Left forelimb (tissue), 1 donor: ENCODE measurements at regions not wholly inside any gene's neighbourhood (a gene's known extent, or its start where the extent isn't known, plus 50 kb on each side); places are given as distances from the start of the nearest gene placed in this dataset.

Experiments used
- DNase-seq: peaks from one replicate; pipeline ENCODE4 v3.0.0-alpha.2; 2018; ENCODE audit warnings: low spot score

DNA sequence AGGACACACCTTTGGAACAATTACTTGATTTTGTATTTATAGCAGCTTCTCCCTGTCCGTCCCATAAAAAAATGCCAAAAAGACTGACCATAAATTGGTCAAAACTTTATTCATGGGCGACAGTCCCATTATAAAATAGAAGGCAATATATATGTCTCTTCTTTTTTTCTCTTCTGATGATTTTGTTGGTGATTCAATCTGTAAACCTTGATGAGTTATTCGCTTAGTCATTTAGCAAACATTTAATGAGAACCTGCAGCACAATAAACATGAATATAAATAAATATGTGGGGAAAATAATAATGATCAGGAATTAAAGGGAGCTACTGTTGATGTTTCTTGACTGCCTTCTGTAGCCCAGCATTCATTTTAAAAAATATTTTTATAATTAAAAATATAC is 356.4 kb upstream of the ACTBL2 start:
- no peak for DNase-seq

DNA sequence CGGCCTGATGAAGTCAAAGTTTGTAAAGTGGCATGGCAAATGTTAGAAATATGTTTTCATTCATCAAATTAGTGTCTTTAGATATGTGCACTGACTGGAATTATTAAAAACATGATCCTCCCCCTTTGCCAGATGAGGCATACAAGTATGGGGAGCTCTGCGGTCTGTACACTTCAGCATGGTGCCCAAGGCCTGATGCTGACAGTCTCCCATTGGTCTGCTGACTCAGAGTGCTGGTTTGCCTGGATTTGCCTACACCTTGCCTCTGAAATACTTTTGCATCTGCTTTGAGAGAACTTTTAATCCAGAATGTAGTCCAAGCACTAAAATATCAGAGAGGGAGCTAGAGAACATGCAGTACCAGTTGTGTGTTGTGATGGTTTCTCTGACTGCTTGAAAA is 354.3 kb upstream of the ACTBL2 start:
- DNase-seq, result no peak

DNA sequence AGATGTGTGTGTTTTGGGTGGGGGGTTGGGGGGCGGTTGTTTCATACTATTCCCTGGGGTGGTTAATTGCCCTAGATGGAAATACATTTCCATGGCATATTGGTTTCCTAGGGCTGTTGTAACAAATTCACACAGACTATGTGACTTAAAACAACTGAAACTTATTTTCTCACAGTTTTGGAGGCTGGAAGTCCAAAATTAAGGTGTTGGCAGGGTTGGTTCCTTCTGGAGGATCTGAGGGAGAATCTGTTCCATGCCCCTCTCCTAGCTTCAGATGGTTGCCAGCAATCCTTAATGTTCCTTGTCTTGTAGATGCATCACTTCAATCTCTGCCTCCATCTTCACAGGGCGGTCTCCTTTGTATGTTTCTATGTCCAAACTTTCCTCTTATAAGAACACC is 353.7 kb upstream of the ACTBL2 start:
- no peak for DNase-seq

DNA sequence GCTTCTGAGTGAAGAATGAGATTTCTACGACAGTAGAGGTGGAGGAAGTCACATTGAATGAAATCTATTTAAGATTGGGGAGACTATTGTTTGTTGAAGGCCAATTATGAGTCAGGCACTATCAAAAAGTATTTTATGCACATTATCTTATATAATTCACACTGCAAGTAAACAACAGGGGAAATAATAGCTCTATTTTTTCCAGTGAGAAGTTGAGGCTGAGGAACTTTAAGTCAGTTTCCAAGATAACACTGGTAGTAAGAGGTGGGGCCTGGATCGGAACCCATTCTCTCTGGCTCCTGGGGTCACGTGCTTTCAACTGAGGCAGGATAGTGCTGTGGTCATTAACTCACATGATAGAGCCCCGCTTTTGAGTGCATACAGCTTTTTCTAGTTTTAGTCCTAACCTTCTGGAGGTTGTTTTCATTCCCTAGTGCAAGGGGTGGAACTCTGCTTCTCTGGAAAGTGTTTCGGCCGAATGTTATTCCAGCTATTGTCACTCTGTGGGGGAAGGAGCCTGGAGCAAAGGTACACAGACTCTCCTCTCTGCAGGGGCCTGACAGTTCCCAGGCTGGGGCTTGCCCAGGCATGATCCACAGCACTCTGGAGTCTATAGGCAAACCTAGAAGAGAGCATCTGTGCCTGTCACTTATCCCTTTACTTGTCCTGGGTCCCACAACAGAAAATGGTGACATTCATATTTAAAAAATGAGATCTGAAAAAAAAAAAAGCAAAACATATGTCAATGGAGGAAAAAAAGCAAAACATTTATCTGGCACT is 352.4 kb upstream of the ACTBL2 start:
- no peak for DNase-seq

DNA sequence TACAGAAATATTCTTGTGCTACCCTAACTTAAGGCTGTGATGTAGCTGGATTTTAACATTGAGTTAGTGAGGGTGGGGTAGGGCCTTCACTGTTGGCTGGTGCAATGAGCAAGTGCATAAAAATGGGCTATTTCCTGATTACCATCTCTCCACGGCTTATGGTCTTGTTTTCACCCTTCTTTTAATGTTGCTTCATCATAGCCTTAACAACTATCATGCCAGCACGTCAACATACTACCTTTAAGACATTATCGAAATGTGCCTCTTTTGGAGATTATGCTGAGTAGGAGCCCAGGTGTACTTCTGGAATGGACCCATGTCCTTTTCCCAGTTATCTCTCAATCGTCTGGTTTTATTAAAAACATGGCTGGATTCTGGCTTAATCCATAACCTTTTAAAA is 350.9 kb upstream of the ACTBL2 start:
- DNase-seq, result no peak

DNA sequence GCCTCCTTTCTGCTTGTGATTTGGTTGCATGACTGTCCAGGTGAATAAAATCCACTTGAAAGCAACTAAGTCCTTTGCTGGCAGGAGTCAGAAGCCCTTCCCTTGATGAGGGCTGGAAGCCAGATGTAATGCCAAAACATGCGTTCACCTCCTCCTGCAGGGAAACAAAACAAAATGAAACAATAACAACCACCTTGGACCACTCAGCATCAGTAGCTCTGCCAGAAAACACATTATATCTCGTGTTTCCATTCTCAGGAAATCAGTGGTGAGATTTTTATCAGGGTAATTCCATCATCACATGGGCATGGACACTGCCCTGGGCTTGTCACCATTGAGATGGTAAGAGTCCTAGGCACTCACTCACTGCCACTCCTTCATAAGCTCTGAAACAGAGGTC is 350.3 kb upstream of the ACTBL2 start:
- no peak for DNase-seq

DNA sequence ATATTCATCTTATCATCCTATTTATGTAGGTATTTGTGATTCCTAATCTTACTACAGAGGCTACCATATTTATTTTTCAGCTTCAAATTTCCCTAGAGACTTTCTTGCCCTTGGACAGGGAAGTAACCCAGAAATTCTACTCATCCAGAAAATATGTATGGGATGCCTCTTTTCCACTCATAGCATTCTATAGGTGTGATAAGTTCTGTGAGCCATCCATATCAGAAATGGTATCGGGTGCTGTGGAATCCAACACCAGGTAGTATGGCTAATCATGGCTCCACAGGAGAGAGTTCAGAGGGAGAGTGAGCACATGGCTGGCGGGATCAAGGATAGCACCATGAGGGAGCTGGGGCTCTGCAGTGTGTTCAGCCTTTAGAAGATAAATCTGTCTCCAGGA is 349.3 kb upstream of the ACTBL2 start:
- DNase-seq, result no peak

DNA sequence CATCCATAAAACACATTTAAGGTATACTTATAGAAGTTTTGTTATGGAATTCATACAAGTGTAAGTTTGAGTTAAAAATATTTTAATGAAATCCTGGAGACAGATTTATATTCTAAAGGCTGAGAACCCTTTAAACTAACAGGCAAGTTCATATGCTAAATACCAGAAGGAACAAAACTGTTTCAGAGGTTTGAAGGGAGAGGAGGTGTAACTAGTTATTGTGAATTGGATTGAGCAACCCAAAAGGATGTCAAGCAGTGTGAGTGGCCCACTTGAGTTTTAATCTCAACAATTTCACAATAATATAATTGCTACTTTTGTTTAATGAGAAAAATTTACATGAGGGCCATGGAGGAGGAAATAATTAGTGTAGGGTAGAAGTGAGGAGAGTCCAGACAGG is 348.5 kb upstream of the ACTBL2 start:
- no peak for DNase-seq

DNA sequence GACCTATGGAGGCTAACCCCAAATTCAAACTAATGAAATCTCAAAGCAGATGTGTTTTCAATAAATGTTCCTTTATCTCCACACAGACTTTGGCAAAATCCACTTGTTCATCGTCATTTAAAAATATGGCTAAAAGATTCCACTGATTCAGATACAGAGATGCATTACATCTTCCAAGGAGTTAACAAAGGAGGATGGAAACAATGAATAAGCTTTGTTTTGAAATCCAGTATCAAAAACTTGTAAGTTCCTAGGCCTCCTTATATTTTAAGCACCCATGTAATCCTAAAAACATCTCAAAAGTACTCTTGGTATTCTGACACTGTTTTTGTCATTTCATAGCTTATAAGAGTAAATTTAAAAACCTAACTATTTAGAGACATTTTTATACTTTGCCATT is 345.6 kb upstream of the ACTBL2 start:
- no peak for DNase-seq

DNA sequence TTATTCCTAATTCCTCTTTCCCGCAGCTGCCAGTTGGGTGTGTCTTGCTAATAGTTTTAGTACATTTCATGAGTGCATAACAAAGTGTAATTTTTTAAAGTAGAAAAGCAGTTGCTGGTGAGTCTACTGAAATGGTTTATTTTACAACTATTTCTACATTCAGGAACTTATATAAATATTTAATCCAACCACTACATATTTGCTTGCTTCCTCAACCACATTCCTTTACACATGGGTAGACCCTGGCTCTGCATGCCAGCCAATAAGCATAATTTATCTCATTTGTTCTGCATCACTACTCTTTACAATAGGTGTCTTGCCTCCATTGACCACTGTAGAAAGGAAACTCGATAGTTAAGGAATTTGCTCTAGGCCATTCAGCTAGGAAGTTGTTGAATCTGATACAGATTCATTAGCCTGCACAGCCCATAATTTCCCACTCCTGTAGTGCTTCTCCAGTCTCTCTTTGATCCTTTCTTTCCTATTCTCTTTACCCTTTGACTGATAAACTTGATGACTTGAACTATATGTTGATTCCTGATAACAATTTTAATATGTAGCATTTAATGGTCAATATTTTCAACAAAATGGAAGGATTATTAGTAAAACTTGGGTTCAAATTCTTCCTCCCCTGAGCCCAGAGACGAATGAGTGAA is 342.5 kb upstream of the ACTBL2 start:
- DNase-seq, result no peak

DNA sequence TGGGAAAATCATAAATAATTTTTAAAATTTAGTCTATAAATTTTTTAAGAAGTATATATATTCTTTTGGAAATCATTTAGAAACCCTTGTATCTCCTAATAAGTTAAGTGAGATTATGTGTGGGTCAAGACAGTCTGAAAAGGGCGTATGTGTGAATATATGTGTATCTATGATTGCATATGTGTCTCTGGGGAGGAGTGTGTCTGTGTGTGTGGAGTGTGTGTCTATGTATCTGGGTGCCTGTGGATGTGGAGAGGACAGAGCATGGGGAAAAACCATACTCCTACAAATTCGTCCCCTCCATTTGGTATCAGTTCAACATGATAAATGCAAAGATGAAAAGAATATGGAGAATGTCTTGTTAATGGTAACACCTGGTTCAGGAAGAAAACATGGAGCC is 342.0 kb upstream of the ACTBL2 start:
- DNase-seq, result no peak

DNA sequence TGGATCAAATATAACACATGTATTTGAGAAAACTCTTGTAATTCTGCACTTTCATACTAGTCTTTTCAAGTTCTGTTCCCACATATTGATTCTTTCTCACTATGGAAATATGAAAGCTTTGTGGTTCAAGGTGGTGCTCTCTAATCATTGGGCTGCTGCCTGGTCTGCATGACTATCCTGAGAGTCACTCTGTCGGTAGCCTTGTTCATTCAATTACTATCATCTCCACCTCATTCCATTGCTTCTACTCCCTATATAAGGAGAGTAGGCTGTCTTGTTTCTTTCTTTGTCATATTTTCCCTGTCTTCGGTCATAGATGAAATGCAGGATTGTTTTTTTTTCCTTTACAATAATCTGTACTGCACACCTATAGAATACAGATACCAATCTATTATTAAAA is 341.4 kb upstream of the ACTBL2 start:
- DNase-seq, result no peak

DNA sequence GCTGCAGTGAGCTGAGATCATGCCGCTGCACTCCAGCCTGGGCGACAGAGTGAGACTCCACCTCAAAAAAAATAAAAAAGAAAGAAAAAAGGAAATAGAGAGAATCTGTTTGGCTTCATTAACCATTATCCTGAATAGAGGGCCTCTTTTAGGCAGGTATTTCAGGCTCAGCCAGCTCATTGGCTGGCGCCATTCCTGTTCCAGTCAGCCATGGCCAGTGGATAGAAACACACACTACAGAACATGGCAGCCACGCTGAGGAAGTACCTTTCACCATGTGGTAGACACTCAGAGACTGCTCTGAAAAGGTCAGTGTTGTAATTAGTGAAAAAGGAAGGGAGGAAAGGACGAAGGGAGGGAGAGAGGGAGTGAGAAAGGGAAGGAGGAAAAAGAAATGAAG is 340.0 kb upstream of the ACTBL2 start:
- DNase-seq, result no peak

DNA sequence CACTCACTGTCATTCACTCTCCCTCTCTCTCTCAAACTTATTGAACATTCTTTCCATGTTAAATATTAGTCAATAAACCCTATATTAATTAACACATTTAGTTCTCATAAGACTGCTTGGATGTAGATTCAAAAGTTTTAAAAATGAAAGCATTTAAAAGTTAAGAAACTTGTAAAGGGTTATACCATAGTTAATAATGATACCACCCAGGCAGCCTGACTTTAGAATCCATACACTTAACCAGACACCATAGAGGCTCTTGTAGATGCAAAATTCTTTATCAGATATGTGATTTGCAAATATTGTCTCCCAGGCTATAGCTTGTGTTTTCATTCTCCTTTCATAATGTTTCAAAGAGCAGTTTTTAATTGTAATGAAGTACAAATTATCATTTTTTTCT is 335.8 kb upstream of the ACTBL2 start:
- no peak for DNase-seq

DNA sequence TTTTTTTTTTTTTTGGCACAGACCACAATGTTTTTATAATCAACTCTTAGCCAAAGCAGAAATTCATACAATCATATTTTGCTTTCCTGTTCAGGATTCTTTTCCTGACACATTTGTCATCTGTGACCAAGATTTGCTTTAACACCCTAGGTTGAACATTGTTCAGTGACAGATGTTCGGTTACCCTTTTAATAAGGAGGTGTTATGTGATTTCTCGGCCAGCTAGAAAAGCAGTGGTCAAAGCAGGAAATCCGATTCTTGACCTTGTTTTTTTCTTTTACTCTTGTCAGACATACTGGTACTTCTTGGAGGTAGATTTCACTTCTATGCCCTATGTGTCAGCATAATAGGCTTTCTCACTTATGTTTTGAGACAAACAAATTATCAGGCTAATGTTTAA is 335.3 kb upstream of the ACTBL2 start:
- DNase-seq, result no peak

DNA sequence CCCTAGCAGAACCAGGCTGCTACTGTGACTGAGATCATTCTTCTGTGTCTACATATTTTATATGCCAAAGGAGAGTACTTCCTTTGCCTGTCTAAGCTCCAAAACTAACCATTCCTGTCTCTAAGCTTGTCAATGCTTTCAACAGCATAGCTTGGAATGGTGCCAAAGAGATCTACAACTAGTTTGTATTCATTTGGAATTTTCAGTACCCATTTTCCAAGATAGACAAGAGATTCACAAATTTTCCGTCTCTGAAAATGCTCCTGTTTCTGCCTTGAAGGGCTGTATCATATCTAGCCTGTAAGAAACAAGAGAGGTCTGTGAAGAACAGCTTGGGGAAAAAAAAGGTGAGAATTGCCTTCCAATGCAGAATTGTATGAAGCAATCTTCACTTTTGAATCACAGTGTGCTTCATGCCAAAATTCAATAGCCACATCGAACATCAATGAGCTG is 334.4 kb upstream of the ACTBL2 start:
- no peak for DNase-seq

DNA sequence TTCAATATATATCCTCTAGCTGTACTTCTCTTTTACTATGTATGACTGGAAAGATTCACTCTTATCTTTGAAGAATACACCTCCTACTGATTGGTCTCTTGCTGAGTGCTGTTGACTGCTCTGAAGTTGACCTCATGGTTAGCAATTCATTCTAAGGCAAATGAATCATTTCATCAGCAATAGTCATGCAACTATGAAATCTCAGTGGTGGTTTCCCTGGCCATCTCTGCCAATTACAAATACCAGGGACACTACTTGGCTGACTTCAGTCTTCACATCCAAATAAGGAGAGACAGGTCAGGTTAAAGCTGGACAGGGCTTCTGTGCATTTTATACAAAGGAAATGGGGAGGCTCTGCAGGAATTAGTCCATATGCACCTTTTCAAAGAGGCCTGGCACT is 333.5 kb upstream of the ACTBL2 start:
- DNase-seq, result no peak

DNA sequence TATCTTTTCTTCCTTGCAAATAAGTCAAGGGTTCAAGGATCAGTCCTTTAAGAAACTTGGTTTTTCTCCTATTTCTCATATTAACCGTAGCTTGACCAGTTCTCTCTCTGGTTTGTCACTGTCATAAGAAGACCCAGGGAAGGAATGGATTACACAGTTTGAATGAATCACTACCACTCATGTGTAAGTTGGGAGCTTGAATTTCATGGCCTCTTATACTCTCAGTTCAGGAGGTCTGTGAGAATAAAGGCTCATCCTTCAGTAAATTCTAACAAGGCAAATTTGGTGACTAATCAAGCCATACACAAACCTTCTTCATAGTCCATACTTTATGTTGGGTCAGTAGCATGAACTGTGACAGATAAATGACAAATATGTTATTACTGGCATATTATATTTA is 323.1 kb upstream of the ACTBL2 start:
- DNase-seq, result no peak

DNA sequence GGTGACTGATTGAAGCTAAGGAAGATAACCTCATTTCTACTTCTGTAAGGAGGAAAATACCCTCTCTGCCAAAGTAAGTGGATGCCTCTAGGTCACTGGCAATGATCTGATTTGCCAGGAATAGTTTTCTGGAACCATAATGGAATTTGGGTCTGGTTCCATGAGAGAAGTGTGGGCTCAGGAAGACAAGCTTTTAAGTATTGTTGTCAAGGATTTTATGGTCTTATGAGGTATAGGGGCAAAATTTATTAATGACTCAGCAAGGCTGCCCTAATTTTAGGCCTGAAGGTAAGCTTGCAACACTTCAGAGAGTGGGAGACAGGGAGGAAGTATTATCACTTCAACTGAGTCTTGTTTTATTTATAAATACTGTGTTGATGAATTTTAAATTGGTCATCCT is 322.6 kb upstream of the ACTBL2 start:
- no peak for DNase-seq

DNA sequence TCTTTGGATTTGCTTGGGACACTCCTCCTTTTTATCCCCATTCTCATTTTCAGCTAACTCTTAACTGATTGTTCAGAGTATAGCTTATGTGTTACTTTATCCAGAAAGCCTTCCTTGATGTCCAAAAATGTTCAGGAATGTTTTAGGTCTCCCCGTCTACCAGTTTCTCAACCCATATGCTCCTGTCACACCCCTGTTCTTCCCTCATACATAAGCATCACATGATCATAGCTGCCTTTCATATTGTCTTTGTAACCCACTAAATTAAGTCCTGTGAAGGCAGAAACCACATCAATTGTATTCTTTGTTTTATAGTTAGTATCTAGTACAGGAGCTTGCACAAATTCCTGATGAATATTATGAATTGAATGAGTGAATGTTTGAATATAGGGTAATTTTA is 321.9 kb upstream of the ACTBL2 start:
- DNase-seq, result no peak

DNA sequence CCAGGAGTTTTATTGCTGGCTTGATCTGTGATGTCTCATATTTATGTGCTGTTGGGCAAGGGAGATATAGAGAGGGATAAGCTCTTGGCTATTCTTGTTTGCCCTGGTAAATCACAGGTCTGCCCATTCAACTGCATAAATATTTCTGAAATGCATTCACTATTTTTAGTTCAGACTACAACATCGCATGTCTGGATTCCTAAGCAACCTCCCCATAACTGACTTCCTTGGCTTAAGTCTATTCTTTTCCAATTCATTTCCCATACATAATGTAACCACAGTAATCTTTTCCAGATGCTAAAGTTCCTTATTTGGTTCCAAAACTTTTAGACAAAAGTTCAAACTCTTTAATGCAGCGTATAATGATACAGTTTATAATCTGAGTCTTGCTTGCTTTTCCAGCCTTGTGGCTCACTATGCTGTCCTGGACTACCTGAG is 321.4 kb upstream of the ACTBL2 start:
- no peak for DNase-seq

DNA sequence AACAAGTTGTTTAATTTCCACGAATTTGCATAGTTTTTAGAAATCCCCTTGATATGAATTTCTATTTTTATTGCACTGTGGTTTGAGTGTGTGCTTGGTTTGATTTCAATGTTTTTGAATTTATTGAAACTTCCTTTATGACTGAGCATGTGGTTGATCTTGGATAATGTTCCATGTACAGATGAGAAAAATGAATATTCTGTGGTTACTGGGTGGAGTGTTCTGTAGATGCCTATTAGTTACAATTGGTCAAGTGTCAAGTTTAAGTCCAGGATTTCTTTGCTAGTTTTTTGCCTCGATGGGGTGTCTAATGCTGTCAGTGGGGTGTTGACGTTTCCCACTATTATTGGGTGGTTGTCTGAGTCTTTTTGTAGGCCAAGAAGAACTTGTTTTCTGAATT is 319.5 kb upstream of the ACTBL2 start:
- DNase-seq, result no peak

DNA sequence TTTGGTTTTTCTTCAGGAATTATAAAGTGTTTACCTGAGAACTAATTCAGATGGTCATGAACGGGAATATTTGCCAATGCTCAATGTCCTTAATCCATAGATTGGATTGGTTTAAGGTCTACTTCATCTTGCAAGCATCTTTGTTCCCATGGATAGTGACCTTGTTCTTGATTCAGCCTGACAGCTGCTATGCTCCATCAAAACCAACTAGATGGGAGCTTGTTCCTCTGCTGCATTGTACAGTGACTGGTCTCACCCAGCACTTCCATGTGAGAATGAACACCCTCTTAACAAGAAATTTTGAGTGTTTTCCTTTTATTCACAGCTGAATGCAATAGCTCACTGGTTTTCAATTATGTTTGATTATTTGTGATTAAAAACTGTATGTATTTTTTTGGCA is 312.6 kb upstream of the ACTBL2 start:
- no peak for DNase-seq

DNA sequence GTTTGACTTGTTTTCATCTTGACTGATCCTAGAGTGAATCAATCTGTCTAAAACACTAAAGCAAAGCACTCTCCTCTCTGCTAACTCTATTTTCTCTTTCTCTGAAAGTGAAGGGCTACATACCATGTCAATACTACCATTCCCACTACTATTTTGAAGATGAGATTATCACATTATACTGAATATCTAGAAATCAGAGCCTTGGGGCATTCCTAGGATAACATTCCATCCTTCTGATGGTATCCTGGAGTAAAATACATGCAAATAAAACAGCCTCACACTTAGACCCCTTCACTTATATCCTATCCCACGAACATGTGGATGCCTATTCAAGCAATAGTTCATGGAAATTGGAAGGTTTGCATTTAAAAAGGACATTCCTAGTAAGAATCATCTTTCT is 309.3 kb upstream of the ACTBL2 start:
- no peak for DNase-seq
